Heart left ventricle (tissue), 13 donors: ENCODE measurements at regions not wholly inside any gene's neighbourhood (a gene's known extent, or its start where the extent isn't known, plus 50 kb on each side); places are given as distances from the start of the nearest gene placed in this dataset.

Source experiments
- POLR2A ChIP-seq, 2 donors: fragments of 450-650 bp; IDR thresholded peaks; one replicate each; pipeline ENCODE4 v1.6.1; 2017; ENCODE audit warnings: antibody characterized with exemption in 2 of 2, mild to moderate bottlenecking in 2 of 2, moderate library complexity in 2 of 2
- TF ChIP-seq, protein P1 (sequence below), 12 donors: fragments of 200-600 bp; sonication (generic) in 4 of 12; IDR thresholded peaks; one replicate each; pipeline versions ENCODE4 v1.5.0 to v1.8.0; 2018 to 2022; ENCODE audit warnings: antibody characterized with exemption in 12 of 12, mild to moderate bottlenecking in 5 of 12
- donor health status: ischemic (EF 13 %, LVEDD 7.1; RV severe dilation, severe dysfunction).
- donor health status: DM: no; HTN: yes; CAD: no.
- donor health status: DM: no; HTN: no; CAD: no.
- donor health status: ischemic (EF 25% LVEDD 6.9; RV normal size, moderate dysfunction).
- donor health status: ischemic (EF 25% LVEDD 5.7; RV mildly dilated, moderate dysfunction).
- donor health status: ischemic (EF 35%, LVEDD 5.7; RV mildly dilated, moderate dysfunction).
- donor health status: nonischemic (EF 11% LVEDD 7.7; RV severe dilation, severe dysfunction).
- donor health status: DM: yes; HTN: yes; CAD: no.
- donor health status: PGD.
- donor health status: ischemic (EF 29% LVEDD 5.4; RV normal size, mild dysfunction).
- donor health status: nonischemic (EF 23%, LVEDD 6.1; RV moderate dilation, normal function).

DNA sequence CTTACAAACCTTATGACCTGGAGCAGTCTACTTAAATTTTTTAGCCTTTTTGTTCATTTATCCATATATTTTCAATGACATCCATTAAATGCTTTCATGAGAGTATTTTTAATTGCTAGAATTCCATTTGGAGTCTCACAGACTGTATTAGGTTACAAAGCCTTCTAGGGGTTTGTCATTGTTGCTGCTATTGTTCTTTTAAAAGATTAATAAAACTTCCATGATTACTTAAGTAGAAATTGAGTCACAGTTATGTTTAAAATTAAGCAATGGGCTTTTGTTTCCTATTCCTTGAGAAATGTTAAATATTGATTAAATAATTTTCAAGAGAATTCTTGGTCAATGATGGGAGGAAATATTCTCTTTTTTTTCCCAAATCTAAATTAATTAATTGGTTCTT, 1408.4 kb upstream of the RAG2 start:
- TF ChIP-seq, protein P1, sequence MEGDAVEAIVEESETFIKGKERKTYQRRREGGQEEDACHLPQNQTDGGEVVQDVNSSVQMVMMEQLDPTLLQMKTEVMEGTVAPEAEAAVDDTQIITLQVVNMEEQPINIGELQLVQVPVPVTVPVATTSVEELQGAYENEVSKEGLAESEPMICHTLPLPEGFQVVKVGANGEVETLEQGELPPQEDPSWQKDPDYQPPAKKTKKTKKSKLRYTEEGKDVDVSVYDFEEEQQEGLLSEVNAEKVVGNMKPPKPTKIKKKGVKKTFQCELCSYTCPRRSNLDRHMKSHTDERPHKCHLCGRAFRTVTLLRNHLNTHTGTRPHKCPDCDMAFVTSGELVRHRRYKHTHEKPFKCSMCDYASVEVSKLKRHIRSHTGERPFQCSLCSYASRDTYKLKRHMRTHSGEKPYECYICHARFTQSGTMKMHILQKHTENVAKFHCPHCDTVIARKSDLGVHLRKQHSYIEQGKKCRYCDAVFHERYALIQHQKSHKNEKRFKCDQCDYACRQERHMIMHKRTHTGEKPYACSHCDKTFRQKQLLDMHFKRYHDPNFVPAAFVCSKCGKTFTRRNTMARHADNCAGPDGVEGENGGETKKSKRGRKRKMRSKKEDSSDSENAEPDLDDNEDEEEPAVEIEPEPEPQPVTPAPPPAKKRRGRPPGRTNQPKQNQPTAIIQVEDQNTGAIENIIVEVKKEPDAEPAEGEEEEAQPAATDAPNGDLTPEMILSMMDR (IDR thresholded peaks at IDR 0.05), result no peak
- TF ChIP-seq POLR2A (IDR thresholded peaks at IDR 0.05), result no peak
